ENCODE measurements at regions not wholly inside any gene's neighbourhood (a gene's known extent, or its start where the extent isn't known, plus 50 kb on each side); places are given as distances from the start of the nearest gene placed in this dataset.
"Not testable (repeated sequence)": the region's sequence is repeated elsewhere in the genome, so short reads cannot be mapped to it uniquely, and the experiment has no call there.

DNA sequence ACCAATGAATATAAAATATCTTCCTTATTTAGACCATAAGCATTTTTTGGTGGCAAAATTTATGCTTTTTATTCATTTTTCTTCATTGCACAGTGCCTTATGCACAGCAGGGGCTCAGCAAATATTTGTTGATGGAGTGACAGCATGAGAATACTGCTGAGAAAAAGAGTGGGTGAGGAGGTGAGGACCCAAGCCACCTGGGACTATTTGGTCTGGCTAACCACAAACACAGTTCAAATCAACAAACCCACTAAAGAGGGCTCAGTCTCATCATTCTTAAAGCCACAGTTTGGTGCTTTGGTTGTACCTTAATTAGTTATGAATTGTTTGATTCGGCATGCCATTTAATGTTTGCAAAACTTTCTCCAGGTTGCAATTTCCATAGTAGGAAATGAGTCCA is 183.5 kb upstream of the ZNF521 start:
- no peaks in the 10 kb centered on the region for H3K9me3 ChIP-seq
- TF ChIP-seq, protein P1, sequence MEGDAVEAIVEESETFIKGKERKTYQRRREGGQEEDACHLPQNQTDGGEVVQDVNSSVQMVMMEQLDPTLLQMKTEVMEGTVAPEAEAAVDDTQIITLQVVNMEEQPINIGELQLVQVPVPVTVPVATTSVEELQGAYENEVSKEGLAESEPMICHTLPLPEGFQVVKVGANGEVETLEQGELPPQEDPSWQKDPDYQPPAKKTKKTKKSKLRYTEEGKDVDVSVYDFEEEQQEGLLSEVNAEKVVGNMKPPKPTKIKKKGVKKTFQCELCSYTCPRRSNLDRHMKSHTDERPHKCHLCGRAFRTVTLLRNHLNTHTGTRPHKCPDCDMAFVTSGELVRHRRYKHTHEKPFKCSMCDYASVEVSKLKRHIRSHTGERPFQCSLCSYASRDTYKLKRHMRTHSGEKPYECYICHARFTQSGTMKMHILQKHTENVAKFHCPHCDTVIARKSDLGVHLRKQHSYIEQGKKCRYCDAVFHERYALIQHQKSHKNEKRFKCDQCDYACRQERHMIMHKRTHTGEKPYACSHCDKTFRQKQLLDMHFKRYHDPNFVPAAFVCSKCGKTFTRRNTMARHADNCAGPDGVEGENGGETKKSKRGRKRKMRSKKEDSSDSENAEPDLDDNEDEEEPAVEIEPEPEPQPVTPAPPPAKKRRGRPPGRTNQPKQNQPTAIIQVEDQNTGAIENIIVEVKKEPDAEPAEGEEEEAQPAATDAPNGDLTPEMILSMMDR (IDR thresholded peaks at IDR 0.05; ENCODE audit: low read depth, low read length) = no peak
- no peaks in the 10 kb centered on the region for H3K4me1 ChIP-seq
- no peaks in the 10 kb centered on the region for H3K27me3 ChIP-seq
- no peak overlapping the region for H3K4me3 ChIP-seq (ENCODE audit: low read depth, low read length)
- no peak for DNase-seq
- no peaks in the 10 kb centered on the region for H3K36me3 ChIP-seq

DNA sequence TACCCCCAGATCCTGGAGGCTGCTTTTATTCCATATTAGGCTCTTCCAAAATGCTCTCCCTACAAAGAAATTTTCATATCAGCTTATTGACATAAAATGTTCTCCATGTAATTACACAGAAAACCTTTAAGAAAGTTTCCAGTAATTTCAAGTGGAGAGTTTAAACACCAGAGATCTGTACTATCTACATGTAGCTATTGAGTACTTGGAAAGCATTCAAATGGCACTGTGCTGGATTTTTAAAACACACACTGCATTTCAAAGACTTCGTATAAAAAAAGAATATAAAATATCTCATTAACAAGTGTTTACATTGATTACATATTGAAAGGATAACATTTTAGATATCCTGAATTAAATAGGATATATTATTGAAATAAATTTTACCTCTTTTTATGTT is 182.4 kb upstream of the ZNF521 start:
- Histone ChIP-seq H3K27me3 (no peaks in the 10 kb centered on the region), H3K4me3 (ENCODE audit: low read depth, low read length) (no peak overlapping the region), H3K9me3 (no peaks in the 10 kb centered on the region), H3K4me1 (no peaks in the 10 kb centered on the region), H3K36me3 (no peaks in the 10 kb centered on the region)
- TF ChIP-seq, protein P1 (IDR thresholded peaks at IDR 0.05; ENCODE audit: low read depth, low read length) = no peak
- no peak for DNase-seq

DNA sequence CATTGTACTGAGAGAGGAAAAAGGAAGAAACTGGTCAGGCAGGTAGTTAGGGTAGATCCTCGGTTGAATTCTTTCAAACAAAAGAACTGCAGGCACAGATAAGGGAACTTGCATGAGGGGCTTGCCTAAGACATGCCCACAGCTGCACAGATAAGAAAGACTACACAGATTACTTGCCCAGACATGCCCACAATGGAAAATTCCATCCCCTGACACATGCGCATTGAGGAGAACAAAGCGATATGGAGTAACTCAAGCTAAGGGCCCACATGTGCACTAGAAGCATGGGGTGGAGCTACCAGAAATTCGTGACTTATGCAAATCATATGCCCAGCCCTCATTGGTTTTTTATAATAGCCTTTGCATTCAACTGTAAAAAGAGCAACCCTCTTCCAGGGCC is 181.3 kb upstream of the ZNF521 start:
- Histone ChIP-seq H3K4me1 (no peaks in the 10 kb centered on the region), H3K9me3 (no peaks in the 10 kb centered on the region), H3K27me3 (no peaks in the 10 kb centered on the region), H3K36me3 (no peaks in the 10 kb centered on the region), H3K4me3 (ENCODE audit: low read depth, low read length) (no peak overlapping the region)
- DNase-seq = no peak
- TF ChIP-seq, protein P1 (IDR thresholded peaks at IDR 0.05; ENCODE audit: low read depth, low read length) = no peak

DNA sequence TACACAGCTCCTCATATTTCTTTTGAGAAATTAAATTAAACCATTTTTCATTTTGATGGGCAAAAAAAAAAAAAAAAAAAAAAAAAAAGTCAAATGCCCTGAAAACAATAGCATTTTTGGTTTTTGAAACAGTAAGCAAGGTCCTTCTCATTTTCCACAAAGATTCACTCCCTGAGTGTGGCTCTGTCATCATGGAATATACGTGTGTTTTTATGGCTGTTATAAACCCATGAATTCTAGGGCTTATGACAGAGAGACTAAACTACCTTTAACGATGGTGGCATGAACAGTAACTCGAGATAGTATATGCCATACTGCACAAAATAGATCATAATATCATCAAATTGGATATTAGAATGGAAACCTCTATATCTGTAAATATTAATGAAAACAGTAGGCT is 179.2 kb upstream of the ZNF521 start:
- H3K9me3 ChIP-seq = no peaks in the 10 kb centered on the region
- H3K36me3 ChIP-seq = no peaks in the 10 kb centered on the region
- TF ChIP-seq, protein P1 (IDR thresholded peaks at IDR 0.05; ENCODE audit: low read depth, low read length) = no peak
- H3K4me1 ChIP-seq = no peaks in the 10 kb centered on the region
- no peaks in the 10 kb centered on the region for H3K27me3 ChIP-seq
- no peak overlapping the region for H3K4me3 ChIP-seq (ENCODE audit: low read depth, low read length)
- DNase-seq = no peak

DNA sequence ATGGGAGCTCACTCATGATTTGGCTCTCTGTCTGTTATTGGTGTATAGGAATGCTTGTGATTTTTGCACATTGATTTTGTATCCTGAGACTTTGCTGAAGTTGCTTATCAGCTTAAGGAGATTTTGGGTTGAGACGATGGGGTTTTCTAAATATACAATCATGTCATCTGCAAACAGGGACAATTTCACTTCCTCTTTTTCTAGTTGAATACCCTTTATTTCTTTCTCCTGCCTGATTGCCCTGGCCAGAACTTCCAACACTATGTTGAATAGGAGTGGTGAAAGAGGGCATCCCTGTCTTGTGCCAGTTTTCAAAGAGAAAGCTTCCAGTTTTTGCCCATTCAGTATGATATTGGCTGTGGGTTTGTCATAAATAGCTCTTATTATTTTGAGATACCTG is 173.8 kb upstream of the ZNF521 start:
- not testable (repeated sequence) for DNase-seq; H3K9me3 ChIP-seq; H3K27me3 ChIP-seq; H3K4me1 ChIP-seq; H3K4me3 ChIP-seq (ENCODE audit: low read depth, low read length); H3K36me3 ChIP-seq

DNA sequence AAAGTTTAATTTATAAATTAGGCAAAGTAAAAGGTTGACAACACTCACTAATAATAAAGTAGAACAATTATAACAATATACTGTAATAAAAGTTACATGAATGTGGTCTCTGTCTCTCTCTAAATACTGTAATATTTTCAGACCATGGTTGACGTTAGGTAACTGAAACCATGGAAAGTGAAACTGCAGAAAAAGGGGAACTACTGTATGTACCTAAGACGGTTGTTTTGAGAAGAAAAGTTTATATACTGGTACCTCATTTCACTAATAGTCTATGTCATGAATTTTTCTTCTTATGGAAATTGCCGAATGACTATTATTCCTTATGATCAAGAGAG is 166.7 kb upstream of the ZNF521 start:
- no peak overlapping the region for H3K4me3 ChIP-seq (ENCODE audit: low read depth, low read length)
- DNase-seq = no peak
- no peaks in the 10 kb centered on the region for H3K4me1 ChIP-seq
- TF ChIP-seq, protein P1 (IDR thresholded peaks at IDR 0.05; ENCODE audit: low read depth, low read length) = no peak
- H3K27me3 ChIP-seq = no peaks in the 10 kb centered on the region
- no peaks in the 10 kb centered on the region for H3K36me3 ChIP-seq
- H3K9me3 ChIP-seq = no peaks in the 10 kb centered on the region
